Neural cell (in vitro differentiated cells): ENCODE measurements at regions not wholly inside any gene's neighbourhood (a gene's known extent, or its start where the extent isn't known, plus 50 kb on each side); places are given as distances from the start of the nearest gene placed in this dataset.

ENCODE experiments used
- CTCF ChIP-seq: fragments of 450-650 bp; IDR thresholded peaks from 2 replicates; pipeline ENCODE4 v1.5.1; 2014; ENCODE audit warnings: antibody characterized with exemption, mild to moderate bottlenecking, moderate library complexity; ENCODE audit not compliant: poor library complexity, severe bottlenecking
- EP300 ChIP-seq: fragments of 450-650 bp; conservative IDR thresholded peaks from 2 replicates; pipeline ENCODE4 v1.6.1; 2014; ENCODE audit warnings: antibody characterized with exemption, mild to moderate bottlenecking, moderate library complexity; ENCODE audit not compliant: poor library complexity, severe bottlenecking
- EZH2 ChIP-seq: fragments of 200-600, 300-800 bp; shearing (Covaris generic), sonication (generic); IDR thresholded peaks from 2 replicates; pipeline ENCODE4 v1.6.1; 2014; ENCODE audit warnings: antibody characterized with exemption, low read length, borderline replicate concordance, mild to moderate bottlenecking; ENCODE audit not compliant: insufficient read depth, poor library complexity, severe bottlenecking
- MXI1 ChIP-seq: fragments of 450-650 bp; conservative IDR thresholded peaks from 2 replicates; pipeline ENCODE4 v1.6.1; 2014; ENCODE audit warnings: antibody characterized with exemption, mild to moderate bottlenecking; ENCODE audit not compliant: poor library complexity, severe bottlenecking
- POLR2AphosphoS5 ChIP-seq: IDR thresholded peaks from 2 replicates; pipeline ENCODE4 v1.6.1; 2012
- TAF1 ChIP-seq: IDR thresholded peaks from 2 replicates; pipeline ENCODE4 v1.6.1; 2012; ENCODE audit warnings: low read depth

DNA sequence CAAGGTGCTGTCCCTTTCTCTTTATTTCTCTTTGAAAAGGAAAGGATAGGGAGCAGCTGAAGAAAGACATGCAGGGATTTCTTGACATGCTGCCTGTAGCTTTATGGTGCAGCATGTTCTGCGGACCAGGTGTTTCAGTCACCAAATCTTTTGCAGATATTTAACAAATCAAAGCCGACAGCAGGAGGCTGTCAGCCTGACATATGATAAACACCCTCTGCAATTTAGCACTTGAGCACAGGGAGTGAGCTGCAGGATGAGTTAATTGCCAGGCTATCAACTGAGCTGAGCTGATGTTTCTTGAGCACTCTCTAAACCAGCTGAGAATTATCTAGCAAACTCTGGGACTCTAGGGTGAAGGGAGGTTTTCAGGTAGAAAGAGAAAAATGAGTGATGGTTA, 212.8 kb upstream of the ATP10B start:
- no peak for TF ChIP-seq CTCF
- no peak for TF ChIP-seq MXI1
- peak; percentile 95 for TF ChIP-seq EP300
- TF ChIP-seq TAF1, result no peak
- no peak for TF ChIP-seq EZH2
- peak; percentile 87 for TF ChIP-seq POLR2AphosphoS5
